Skin of body (tissue), 1 donor: ENCODE measurements at regions not wholly inside any gene's neighbourhood (a gene's known extent, or its start where the extent isn't known, plus 50 kb on each side); places are given as distances from the start of the nearest gene placed in this dataset.
"Not testable (repeated sequence)": the region's sequence is repeated elsewhere in the genome, so short reads cannot be mapped to it uniquely, and the experiment has no call there.

Experiments used
- DNase-seq: peaks from one replicate; lab custom pipeline; 2025; lab: John Stamatoyannopoulos, UW

DNA sequence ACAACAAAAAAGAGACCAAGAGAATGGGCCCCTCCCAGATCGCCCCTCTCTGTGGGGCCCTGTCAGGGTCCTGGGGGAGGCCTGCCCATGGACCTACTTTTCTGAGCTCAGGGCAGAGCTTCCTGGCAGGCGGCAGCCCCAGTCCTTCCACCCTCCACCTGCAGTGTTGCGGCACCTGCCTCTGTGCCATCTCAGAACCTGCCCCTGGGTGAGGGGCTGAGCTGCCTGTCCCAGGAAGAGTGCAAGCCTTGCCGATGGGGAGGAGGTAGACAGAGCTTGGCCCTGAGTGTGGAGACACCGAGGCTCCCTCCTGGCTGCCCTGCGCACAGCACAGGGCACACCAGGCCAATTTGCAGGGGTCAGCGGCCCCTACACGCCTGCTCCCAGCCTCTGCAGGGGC lies 67.5 kb downstream of the UNCX start:
- no peak for DNase-seq

DNA sequence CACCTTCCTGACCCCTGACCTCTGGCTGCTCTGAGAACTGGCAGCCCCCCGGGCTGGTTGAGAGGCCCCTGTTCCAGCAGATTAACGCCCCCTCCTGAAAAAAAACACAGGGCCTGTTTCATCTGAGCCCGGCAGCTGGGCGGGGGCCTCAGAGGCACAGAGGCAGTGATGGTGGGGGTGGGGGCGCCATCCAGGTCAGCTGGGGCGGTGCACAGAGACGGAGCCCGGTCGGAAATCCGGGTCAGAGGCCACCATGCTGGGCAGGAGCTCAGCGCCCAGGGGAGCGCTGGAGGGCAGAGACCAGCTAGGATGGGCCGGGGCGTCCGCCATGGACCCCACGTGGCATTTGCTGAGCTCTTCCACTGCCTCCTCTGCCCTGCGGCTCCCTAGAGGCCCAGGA lies 68.0 kb downstream of the UNCX start:
- no peak for DNase-seq

GRCh38 chr7:1301054-1301881 lies 68.6 kb downstream of the UNCX start:
- no peak for DNase-seq

GRCh38 chr7:1301882-1302251 lies 69.2 kb downstream of the UNCX start:
- no peak for DNase-seq

- DNase-seq = no peak
Measured at GRCh38 chr7:1302936-1303335, 70.3 kb downstream of the UNCX start.

DNA sequence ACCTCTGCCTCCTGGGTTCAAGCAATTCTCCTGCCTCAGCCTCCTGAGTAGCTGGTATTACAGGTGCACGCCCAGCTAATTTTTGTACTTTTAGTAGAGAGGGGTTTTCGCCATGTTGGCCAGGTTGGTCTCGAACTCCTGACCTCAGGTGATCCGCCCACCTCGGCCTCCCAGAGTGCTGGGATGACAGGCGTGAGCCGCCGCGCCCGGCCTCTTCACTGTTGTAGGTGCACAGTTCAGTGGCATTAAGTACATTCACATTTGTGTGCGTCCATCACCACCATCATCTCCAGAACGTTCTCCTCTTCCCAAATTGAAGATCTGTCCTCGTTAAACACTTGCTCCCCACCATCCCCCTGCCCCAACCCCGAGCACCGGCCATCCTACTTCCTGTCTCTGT lies 71.3 kb downstream of the UNCX start:
- not testable (repeated sequence) for DNase-seq

- no peak for DNase-seq
Measured at GRCh38 chr7:1305873-1306272, 73.2 kb downstream of the UNCX start.

- no peak for DNase-seq
Measured at GRCh38 chr7:1307828-1308227, 75.2 kb downstream of the UNCX start.

DNA sequence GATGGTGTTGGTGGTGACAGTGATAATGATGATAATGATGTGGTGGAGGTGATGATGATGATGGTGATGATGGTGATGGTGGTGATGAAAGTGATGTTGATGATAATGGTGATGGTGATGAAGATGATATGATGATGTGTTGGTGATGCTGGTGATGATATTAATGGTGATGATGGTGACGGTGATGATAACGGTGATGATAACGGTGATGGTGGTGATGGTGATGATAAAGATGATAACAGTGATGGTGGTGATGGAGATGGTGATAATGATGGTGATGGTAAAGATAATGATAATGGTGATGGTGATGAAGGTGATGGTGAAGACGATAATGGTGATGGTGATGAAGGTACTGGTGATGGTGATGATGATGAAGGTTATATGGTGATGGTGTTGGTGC lies 76.6 kb downstream of the UNCX start:
- no peak for DNase-seq

DNA sequence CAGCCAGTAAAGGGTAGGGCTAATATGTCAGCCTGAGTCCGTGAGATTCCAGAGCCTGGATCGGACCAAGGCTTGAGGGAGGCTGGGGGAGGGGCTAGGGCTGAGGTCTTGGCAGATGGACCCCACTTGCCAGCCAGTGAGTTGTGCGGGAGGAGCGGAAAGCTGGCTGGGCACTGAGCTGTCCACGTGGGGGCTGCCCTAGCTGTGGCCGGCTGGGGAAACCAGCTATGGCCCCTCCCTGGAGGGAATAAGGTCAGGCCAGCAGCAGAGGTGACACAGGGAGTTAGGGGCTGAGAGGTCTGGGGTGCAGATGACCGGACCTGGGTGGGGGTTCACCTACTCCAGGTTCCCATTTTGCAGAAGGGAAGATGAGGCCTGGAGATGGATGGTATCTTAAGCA lies 77.3 kb downstream of the UNCX start:
- no peak for DNase-seq

- DNase-seq = no peak
Measured at GRCh38 chr7:1310936-1311335, 78.3 kb downstream of the UNCX start.

- DNase-seq = no peak
Measured at GRCh38 chr7:1311406-1312135, 78.9 kb downstream of the UNCX start.

DNA sequence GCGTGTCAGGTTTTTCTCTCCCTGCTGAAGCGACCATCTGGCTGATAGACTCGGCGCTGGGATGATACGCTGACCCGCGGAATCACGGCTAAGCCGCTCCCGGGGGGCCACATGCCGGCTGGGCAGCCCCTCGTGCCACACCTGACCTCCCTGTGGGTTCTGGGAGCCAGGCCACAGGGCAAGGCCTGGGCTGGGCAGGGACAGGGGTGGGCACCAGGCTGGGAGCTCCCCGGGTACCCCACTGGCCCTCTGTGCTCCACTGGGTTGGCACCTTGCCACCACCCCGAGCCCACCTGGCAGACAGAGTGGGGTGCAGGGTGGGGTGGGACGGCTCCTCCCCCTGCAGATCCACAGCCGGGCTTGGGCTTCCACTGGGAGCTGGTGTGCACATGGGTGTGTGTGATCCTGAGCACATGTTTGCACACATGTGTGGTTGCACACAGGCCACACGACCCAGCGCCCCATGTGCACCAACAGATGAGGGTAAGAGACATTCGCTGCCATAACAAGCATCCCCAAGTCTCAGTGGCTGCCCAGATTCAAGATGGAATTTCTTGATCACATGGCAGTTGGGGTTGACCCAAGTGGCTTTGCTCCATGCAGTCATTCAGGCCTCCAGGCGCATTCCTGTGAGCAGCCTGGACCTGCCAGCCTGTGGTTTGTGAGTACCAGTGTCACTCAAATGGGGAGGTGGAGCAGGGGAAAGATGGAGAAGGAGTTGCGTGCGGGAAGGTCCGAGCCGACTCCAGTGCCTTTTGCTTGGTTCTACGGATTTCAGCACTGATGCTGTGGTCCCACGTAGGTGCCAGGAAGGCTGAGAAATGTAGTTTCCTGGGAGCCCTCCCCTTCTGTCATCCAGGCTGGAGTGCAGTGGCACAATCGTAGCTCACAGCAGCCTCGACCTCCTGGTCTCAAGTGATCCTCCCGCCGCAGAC lies 79.7 kb downstream of the UNCX start:
- DNase-seq = no peak

DNA sequence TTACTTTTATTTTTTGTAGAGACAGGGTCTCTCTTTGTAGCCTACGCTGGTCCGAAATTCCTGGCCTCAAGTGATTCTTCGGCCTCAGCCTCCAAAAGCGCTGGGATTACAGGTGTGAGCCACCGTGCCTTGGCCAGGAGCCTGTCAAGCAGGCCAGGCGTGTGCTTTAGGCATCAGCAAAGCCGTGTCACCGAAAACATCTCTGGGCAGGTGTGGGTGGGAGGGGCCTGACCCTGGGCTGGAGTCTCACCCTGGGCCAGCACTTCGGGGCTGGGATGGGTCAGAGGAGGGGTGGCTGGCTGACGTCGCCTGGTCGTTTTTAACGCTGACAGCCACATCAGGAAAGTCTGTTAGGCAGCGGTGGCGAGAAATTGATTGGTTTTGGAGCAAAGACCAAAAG lies 80.9 kb downstream of the UNCX start:
- no peak for DNase-seq

- no peak for DNase-seq
Measured at GRCh38 chr7:1314021-1314907, 81.6 kb downstream of the UNCX start.

DNA sequence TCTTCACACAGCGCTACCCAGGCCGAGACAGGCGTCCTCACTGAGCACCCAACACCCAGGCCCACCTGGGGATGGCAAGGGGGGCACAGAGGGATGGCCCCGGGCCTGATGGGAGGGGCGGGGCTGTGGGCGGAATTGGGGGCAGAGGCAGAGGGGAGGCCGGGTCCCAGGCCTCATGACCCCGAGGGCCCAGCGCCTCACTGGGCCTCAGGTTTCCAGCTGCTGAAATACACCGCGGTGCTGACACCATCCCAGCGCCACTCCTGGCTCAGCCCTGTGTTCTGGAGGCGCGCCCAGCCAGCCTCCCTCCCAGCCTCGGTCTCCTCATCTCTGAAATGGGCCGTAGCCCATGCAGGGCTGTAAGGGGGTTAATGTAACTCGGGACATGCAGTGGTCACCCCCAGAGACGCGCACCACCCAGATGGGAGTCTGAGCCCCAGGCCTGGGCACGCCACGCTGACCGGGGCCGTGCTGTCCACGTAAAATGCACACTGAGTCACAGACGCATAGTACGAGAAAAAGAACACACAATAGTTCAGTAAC lies 82.3 kb downstream of the UNCX start:
- no peak for DNase-seq

GRCh38 chr7:1316086-1316485 lies 83.4 kb downstream of the UNCX start:
- DNase-seq = no peak

DNA sequence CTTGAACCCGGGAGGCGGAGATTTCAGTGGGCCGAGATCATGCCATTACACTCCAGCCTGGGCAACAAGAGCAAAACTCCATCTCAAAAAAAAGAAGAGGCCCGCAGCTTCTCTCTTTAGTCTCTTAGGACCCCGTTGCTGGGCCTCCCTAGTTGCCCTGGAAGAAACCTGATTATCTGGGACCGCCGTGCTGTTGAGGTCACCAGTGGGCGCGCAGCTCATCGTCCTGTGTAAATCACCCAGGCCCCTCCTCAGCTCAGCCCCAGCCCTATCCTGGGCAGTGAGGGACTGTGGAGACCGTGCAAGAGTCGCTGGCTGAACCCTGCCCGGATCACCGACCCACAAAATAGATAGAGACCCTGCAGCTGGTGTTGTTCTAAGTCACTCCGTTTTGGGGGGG lies 85.0 kb downstream of the UNCX start:
- DNase-seq = no peak

GRCh38 chr7:1318051-1318450 lies 85.4 kb downstream of the UNCX start:
- no peak for DNase-seq

DNA sequence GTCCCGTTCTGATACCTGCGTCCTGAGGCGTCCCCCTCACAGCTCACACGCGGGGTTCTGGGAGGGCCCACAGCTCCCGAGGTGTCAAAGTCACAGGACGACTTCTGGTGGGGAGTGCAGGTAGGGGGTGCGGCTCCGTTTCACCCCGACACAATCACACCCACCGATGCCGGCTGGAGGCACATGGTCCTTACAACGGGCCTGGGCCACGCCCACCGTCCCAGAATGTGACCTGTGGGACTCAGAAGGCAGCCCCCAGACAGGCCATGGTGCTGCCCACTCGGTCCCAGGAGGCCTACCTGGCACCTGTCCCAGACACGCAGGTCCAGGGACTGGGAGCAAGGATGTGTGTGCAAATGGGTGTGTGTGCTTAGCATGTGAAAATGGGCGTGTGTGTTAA lies 86.0 kb downstream of the UNCX start:
- no peak for DNase-seq
